C4-2B (cell line): ENCODE measurements at regions not wholly inside any gene's neighbourhood (a gene's known extent, or its start where the extent isn't known, plus 50 kb on each side); places are given as distances from the start of the nearest gene placed in this dataset.

Experiments
- CTCF ChIP-seq: fragments of 450-650 bp; conservative IDR thresholded peaks from 2 replicates; pipeline ENCODE4 v1.5.1; 2017; ENCODE audit warnings: mild to moderate bottlenecking
- ZFX ChIP-seq: fragments of 450-650 bp; IDR thresholded peaks from 2 replicates; pipeline ENCODE4 v1.6.1; 2017

GRCh38 chr10:85280014-85280413, 951.6 kb downstream of the CCSER2 start:
- TF ChIP-seq CTCF, result no peak
- TF ChIP-seq ZFX, result no peak
